Brain pericyte (primary cell): ENCODE measurements at regions not wholly inside any gene's neighbourhood (a gene's known extent, or its start where the extent isn't known, plus 50 kb on each side); places are given as distances from the start of the nearest gene placed in this dataset.

Experiments used
- DNase-seq: peaks from one replicate; pipeline ENCODE4 v3.0.0-alpha.2; 2012; ENCODE audit warnings: low read depth, low spot score

- DNase-seq: no peak
Observed at GRCh38 chr2:228239207-228239906, 57.9 kb upstream of the SPHKAP start.
